ENCODE measurements at regions not wholly inside any gene's neighbourhood (a gene's known extent, or its start where the extent isn't known, plus 50 kb on each side); places are given as distances from the start of the nearest gene placed in this dataset.

- intact Hi-C loops (cut with DNase I), result no loop called here
- Histone ChIP-seq H3K27me3 (no peaks in the 10 kb centered on the region), H3K4me3 (no peak overlapping the region), H3K4me1 (no peaks in the 10 kb centered on the region), H3K9me3 (no peaks in the 10 kb centered on the region), H3K36me3 (no peaks in the 10 kb centered on the region), H3K27ac (no peak overlapping the region)
- ATAC-seq, result no peak
- DNase-seq, result no peak
- TF ChIP-seq CTCF (IDR thresholded peaks at IDR 0.05), result no peak
Measured at GRCh38 chr19:29088761-29089160, 124.2 kb downstream of the UQCRFS1 start.

GRCh38 chr19:29086646-29087045 is 126.3 kb downstream of the UQCRFS1 start:
- ATAC-seq (no peak), DNase-seq (no peak)
- H3K27me3 ChIP-seq, result no peaks in the 10 kb centered on the region
- no peaks in the 10 kb centered on the region for H3K9me3 ChIP-seq
- no peak for TF ChIP-seq CTCF (IDR thresholded peaks at IDR 0.05)
- H3K36me3 ChIP-seq, result no peaks in the 10 kb centered on the region
- intact Hi-C loops (cut with DNase I), result no loop called here
- H3K4me1 ChIP-seq, result no peaks in the 10 kb centered on the region
- H3K4me3 ChIP-seq, result no peak overlapping the region
- no peak overlapping the region for H3K27ac ChIP-seq

- H3K4me3 ChIP-seq, result no peak overlapping the region
- no peaks in the 10 kb centered on the region for H3K9me3 ChIP-seq
- intact Hi-C loops (cut with DNase I), result no loop called here
- H3K4me1 ChIP-seq, result no peaks in the 10 kb centered on the region
- H3K27me3 ChIP-seq, result no peaks in the 10 kb centered on the region
- no peak for DNase-seq
- no peak for ATAC-seq
- H3K36me3 ChIP-seq, result no peaks in the 10 kb centered on the region
- H3K27ac ChIP-seq, result no peak overlapping the region
- no peak for TF ChIP-seq CTCF (IDR thresholded peaks at IDR 0.05)
Measured at GRCh38 chr19:29086182-29086581, 126.8 kb downstream of the UQCRFS1 start.

- DNase-seq (no peak), ATAC-seq (no peak)
- Histone ChIP-seq H3K27me3 (no peaks in the 10 kb centered on the region), H3K36me3 (no peaks in the 10 kb centered on the region), H3K4me3 (no peak overlapping the region), H3K27ac (no peak overlapping the region), H3K4me1 (no peaks in the 10 kb centered on the region), H3K9me3 (no peaks in the 10 kb centered on the region)
- TF ChIP-seq CTCF (IDR thresholded peaks at IDR 0.05), result no peak
- intact Hi-C loops (cut with DNase I), result no loop called here
Measured at GRCh38 chr19:29085630-29086029, 127.3 kb downstream of the UQCRFS1 start.

- no peak for ATAC-seq
Measured at GRCh38 chr19:29085206-29085605, 127.7 kb downstream of the UQCRFS1 start.

More at GRCh38 chr19:29085206-29085605, 127.7 kb downstream of the UQCRFS1 start:
- no peak for TF ChIP-seq CTCF (IDR thresholded peaks at IDR 0.05)
- Histone ChIP-seq H3K36me3 (no peaks in the 10 kb centered on the region), H3K4me3 (no peak overlapping the region), H3K4me1 (no peaks in the 10 kb centered on the region), H3K9me3 (no peaks in the 10 kb centered on the region), H3K27ac (no peak overlapping the region), H3K27me3 (no peaks in the 10 kb centered on the region)
- no peak for DNase-seq
- intact Hi-C loops (cut with DNase I), result no loop called here

All from upper lobe of right lung (tissue), 1 donor.